ENCODE measurements at regions not wholly inside any gene's neighbourhood (a gene's known extent, or its start where the extent isn't known, plus 50 kb on each side); places are given as distances from the start of the nearest gene placed in this dataset.

- no peak for ATAC-seq (ENCODE audit: insufficient number of reproducible peaks, low FRiP score, low read depth)
- no peak overlapping the region for H3K4me3 ChIP-seq
- H3K27me3 ChIP-seq (replicated peaks; ENCODE audit: insufficient read depth) = no peaks in the 10 kb centered on the region
- DNase-seq (ENCODE audit: low spot score) = no peak
- no peaks in the 10 kb centered on the region for H3K4me1 ChIP-seq (ENCODE audit: control insufficient read depth in 1 of 2, low read depth in 2 of 2)
- no peak for TF ChIP-seq CTCF (IDR thresholded peaks at IDR 0.05)
- no peak overlapping the region for H3K27ac ChIP-seq
- H3K36me3 ChIP-seq = no peaks in the 10 kb centered on the region
- H3K9me3 ChIP-seq = no peaks in the 10 kb centered on the region
These were observed 81.6 kb downstream of the RTL9 start for GRCh38 chrX:110440016-110440805.

GRCh38 chrX:110442635-110443034 is 84.0 kb downstream of the RTL9 start:
- no peak for ATAC-seq (ENCODE audit: insufficient number of reproducible peaks, low FRiP score, low read depth)

GRCh38 chrX:110444996-110445395 is 86.3 kb downstream of the RTL9 start:
- Histone ChIP-seq H3K4me3 (no peak overlapping the region), H3K27ac (no peak overlapping the region), H3K36me3 (no peaks in the 10 kb centered on the region), H3K9me3 (no peaks in the 10 kb centered on the region), H3K4me1 (ENCODE audit: control insufficient read depth in 1 of 2, low read depth in 2 of 2) (no peaks in the 10 kb centered on the region), H3K27me3 (replicated peaks; ENCODE audit: insufficient read depth) (no peaks in the 10 kb centered on the region)
- no peak for ATAC-seq (ENCODE audit: insufficient number of reproducible peaks, low FRiP score, low read depth)
- no peak for TF ChIP-seq CTCF (IDR thresholded peaks at IDR 0.05)
- no peak for DNase-seq (ENCODE audit: low spot score)

More at GRCh38 chrX:110442635-110443034, 84.0 kb downstream of the RTL9 start:
- Histone ChIP-seq H3K27me3 (replicated peaks; ENCODE audit: insufficient read depth) (no peaks in the 10 kb centered on the region), H3K4me1 (ENCODE audit: control insufficient read depth in 1 of 2, low read depth in 2 of 2) (no peaks in the 10 kb centered on the region), H3K36me3 (no peaks in the 10 kb centered on the region), H3K4me3 (no peak overlapping the region), H3K9me3 (no peaks in the 10 kb centered on the region), H3K27ac (no peak overlapping the region)
- TF ChIP-seq CTCF (IDR thresholded peaks at IDR 0.05) = no peak
- no peak for DNase-seq (ENCODE audit: low spot score)

- no peak overlapping the region for H3K4me3 ChIP-seq
- H3K27me3 ChIP-seq (replicated peaks; ENCODE audit: insufficient read depth) = no peaks in the 10 kb centered on the region
- H3K9me3 ChIP-seq = no peaks in the 10 kb centered on the region
- H3K36me3 ChIP-seq = no peaks in the 10 kb centered on the region
- DNase-seq (ENCODE audit: low spot score) (no peak), ATAC-seq (ENCODE audit: insufficient number of reproducible peaks, low FRiP score, low read depth) (no peak)
- TF ChIP-seq CTCF (IDR thresholded peaks at IDR 0.05) = no peak
- H3K27ac ChIP-seq = no peak overlapping the region
- H3K4me1 ChIP-seq (ENCODE audit: control insufficient read depth in 1 of 2, low read depth in 2 of 2) = no peaks in the 10 kb centered on the region
These were observed 89.8 kb downstream of the RTL9 start for GRCh38 chrX:110448459-110448858.

GRCh38 chrX:110449312-110449711 is 90.7 kb downstream of the RTL9 start:
- no peaks in the 10 kb centered on the region for H3K27me3 ChIP-seq (replicated peaks; ENCODE audit: insufficient read depth)
- H3K9me3 ChIP-seq = no peaks in the 10 kb centered on the region
- no peak overlapping the region for H3K4me3 ChIP-seq
- no peak for ATAC-seq (ENCODE audit: insufficient number of reproducible peaks, low FRiP score, low read depth)
- H3K36me3 ChIP-seq = no peaks in the 10 kb centered on the region
- H3K27ac ChIP-seq = no peak overlapping the region
- H3K4me1 ChIP-seq (ENCODE audit: control insufficient read depth in 1 of 2, low read depth in 2 of 2) = no peaks in the 10 kb centered on the region
- no peak for TF ChIP-seq CTCF (IDR thresholded peaks at IDR 0.05)
- DNase-seq (ENCODE audit: low spot score) = no peak

All from thoracic aorta (tissue), 2 donors.